RWPE2 (cell line): ENCODE measurements at regions not wholly inside any gene's neighbourhood (a gene's known extent, or its start where the extent isn't known, plus 50 kb on each side); places are given as distances from the start of the nearest gene placed in this dataset.

Source experiments
- ATAC-seq: fragments of 200-7000 bp; cut with Tn5 transposase; 3 replicates; pipeline ENCODE4 v1.9.1; 2021; ENCODE audit warnings: low read depth
- DNase-seq: peaks from one replicate; pipeline ENCODE4 v3.0.0-alpha.2; 2020; ENCODE audit warnings: low spot score
- H3K27ac ChIP-seq: fragments of 450-650 bp; 2 replicates; pipeline ENCODE4 v1.5.1; 2017; ENCODE audit warnings: mild to moderate bottlenecking; ENCODE audit not compliant: poor library complexity, severe bottlenecking
- H3K27me3 ChIP-seq: fragments of 250-450 bp; sonication (Bioruptor Pico); 2 replicates; pipeline ENCODE4 v1.5.1; 2021; ENCODE audit warnings: mild to moderate bottlenecking, moderate library complexity; ENCODE audit not compliant: insufficient read depth, poor library complexity, severe bottlenecking
- H3K36me3 ChIP-seq: fragments of 250-450 bp; sonication (Bioruptor Pico); 2 replicates; pipeline ENCODE4 v1.5.1; 2020; ENCODE audit warnings: low read depth, mild to moderate bottlenecking, moderate library complexity
- H3K4me1 ChIP-seq: fragments of 250-450 bp; sonication (Bioruptor Pico); 2 replicates; pipeline ENCODE4 v1.5.1; 2021; ENCODE audit warnings: mild to moderate bottlenecking, moderate library complexity; ENCODE audit not compliant: insufficient read depth, poor library complexity, severe bottlenecking
- H3K4me3 ChIP-seq: fragments of 250-450 bp; sonication (Bioruptor Pico); 2 replicates; pipeline ENCODE4 v1.5.1; 2021; ENCODE audit warnings: mild to moderate bottlenecking, moderate library complexity; ENCODE audit not compliant: severe bottlenecking
- H3K9me3 ChIP-seq: fragments of 250-450 bp; sonication (Bioruptor Pico); 2 replicates; pipeline ENCODE4 v1.5.1; 2021; ENCODE audit warnings: mild to moderate bottlenecking, moderate library complexity; ENCODE audit not compliant: severe bottlenecking
- TF ChIP-seq, protein P1 (sequence below): fragments of 450-650 bp; IDR thresholded peaks from one replicate; pipeline ENCODE4 v1.5.1; 2017; ENCODE audit warnings: mild to moderate bottlenecking, moderate library complexity; ENCODE audit not compliant: poor library complexity, severe bottlenecking

DNA sequence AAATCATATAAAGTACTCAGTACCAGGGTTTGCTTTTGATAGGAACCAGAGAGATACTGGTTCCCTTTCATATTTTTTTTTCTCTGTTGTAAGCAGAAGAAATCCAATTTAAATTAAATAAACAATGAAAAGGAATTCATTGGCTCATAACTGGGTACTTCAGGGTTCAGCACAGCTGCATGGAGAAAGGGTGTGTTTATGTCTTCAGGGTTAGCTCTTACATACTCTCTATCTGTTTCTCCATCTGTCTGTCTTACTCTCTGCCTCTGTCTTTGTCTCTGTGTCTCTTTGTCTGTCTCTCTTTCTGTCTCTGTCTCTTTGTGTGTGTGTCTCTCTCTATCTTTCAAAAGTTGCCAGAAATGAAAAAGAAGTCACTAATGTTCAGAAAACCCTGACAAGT, 345.9 kb downstream of the MSX2 start:
- no peak overlapping the region for H3K4me3 ChIP-seq
- DNase-seq (no peak), ATAC-seq (no peak)
- TF ChIP-seq, protein P1, sequence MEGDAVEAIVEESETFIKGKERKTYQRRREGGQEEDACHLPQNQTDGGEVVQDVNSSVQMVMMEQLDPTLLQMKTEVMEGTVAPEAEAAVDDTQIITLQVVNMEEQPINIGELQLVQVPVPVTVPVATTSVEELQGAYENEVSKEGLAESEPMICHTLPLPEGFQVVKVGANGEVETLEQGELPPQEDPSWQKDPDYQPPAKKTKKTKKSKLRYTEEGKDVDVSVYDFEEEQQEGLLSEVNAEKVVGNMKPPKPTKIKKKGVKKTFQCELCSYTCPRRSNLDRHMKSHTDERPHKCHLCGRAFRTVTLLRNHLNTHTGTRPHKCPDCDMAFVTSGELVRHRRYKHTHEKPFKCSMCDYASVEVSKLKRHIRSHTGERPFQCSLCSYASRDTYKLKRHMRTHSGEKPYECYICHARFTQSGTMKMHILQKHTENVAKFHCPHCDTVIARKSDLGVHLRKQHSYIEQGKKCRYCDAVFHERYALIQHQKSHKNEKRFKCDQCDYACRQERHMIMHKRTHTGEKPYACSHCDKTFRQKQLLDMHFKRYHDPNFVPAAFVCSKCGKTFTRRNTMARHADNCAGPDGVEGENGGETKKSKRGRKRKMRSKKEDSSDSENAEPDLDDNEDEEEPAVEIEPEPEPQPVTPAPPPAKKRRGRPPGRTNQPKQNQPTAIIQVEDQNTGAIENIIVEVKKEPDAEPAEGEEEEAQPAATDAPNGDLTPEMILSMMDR: no peak
- no peaks in the 10 kb centered on the region for H3K4me1 ChIP-seq
- no peak overlapping the region for H3K27ac ChIP-seq
- peaks cover 12% of the 10 kb centered on the region for H3K9me3 ChIP-seq
- peaks cover 4% of the 10 kb centered on the region for H3K27me3 ChIP-seq
- no peaks in the 10 kb centered on the region for H3K36me3 ChIP-seq

DNA sequence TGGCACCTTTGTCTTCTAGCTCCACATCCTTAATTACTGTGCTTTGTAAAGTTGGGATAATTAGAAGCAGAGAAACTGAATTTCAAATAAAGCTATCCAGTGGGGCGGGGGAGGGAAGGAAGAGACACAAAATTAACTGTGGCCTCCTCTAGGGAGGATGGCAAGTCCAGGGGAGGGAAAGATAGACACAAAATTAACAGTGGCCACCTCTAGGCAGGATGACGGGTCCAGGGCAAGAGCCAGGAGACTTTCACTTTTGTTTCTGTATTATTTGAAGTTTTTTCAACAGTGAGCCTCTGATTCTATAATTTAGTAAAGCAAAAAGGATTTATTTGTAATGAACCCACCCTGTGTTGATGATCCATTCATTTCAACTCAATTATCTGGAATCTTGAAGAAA, 335.9 kb downstream of the MSX2 start:
- DNase-seq: no peak
- Histone ChIP-seq H3K36me3 (no peaks in the 10 kb centered on the region), H3K27ac (no peak overlapping the region), H3K4me1 (no peaks in the 10 kb centered on the region), H3K9me3 (peaks cover 2% of the 10 kb centered on the region), H3K4me3 (no peak overlapping the region), H3K27me3 (no peaks in the 10 kb centered on the region)
- TF ChIP-seq, protein P1: no peak
- ATAC-seq: no peak

DNA sequence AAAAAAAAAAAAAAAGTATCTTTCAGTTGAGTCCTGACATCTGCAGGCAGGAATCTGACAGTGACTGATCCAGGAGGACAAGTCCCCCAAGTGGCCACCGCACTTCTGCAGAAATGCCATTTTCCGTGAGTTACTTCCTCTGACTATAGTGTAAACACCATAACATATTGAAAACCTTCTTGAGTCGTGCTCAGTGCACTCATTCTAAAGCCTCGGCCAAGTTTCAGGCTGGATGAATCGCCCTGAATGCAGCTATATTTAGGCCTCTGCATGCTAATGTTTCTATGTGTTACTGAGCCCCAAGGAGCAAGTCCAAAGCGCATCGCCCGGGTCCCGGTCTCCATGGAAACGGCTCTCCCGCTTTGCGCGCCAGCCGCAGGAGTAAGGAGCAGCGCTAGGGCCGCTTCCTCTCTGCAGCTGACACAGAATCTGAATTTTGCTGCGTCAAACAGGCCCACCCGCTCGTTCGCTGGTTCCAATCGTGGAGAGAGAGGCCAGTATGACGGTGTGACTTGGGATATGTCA, 335.4 kb downstream of the MSX2 start:
- Histone ChIP-seq H3K9me3 (peaks cover 2% of the 10 kb centered on the region), H3K27me3 (no peaks in the 10 kb centered on the region), H3K4me1 (no peaks in the 10 kb centered on the region), H3K36me3 (no peaks in the 10 kb centered on the region), H3K27ac (no peak overlapping the region), H3K4me3 (no peak overlapping the region)
- DNase-seq (no peak), ATAC-seq (no peak)
- TF ChIP-seq, protein P1: peak; percentile 13

DNA sequence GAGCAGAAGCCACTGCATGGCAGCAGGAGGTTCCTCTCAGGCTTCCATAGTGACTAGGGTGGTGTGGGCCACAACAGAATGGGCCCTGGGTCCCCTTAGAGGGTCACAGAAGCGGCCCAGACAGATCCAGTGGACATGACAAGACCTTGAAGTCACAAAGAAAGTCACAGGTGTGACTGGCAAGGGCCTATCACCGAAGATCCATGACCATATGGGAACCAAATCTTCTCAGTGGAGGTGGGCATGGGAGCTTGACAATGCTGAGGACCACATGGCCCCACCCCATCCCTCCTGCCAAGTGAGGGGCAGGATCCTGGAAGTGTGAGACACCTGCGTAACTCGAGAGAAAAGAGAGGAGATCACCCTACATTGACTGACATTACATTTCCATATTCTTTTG, 332.4 kb downstream of the MSX2 start:
- no peak overlapping the region for H3K4me3 ChIP-seq
- H3K9me3 ChIP-seq: peaks cover 2% of the 10 kb centered on the region
- H3K27ac ChIP-seq: no peak overlapping the region
- no peak for ATAC-seq
- TF ChIP-seq, protein P1: no peak
- no peak for DNase-seq
- H3K27me3 ChIP-seq: no peaks in the 10 kb centered on the region
- H3K4me1 ChIP-seq: no peaks in the 10 kb centered on the region
- H3K36me3 ChIP-seq: no peaks in the 10 kb centered on the region

DNA sequence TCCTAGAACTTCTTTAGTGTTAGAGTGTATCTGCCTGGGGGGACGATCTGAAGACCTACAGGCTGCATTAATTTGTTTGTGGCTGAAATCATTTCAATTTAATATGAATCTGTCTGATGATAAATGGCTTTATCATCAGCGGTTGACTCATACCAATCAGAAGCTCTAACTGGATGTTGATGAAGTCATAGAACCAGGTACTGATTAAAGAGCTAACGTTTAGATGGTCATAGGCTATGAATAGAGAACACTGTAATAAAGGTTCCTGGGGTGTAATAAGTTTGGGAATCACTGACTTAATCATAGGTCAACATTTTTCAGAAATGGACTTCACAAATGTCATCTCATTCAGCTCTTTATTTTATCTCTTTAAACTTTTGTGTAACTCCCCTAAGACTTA, 329.9 kb downstream of the MSX2 start:
- no peak overlapping the region for H3K27ac ChIP-seq
- ATAC-seq: 0 out of 3 replicates have a peak, but pooled peaks have one; percentile 40
- H3K4me3 ChIP-seq: no peak overlapping the region
- H3K9me3 ChIP-seq: peaks cover 6% of the 10 kb centered on the region
- TF ChIP-seq, protein P1: no peak
- H3K4me1 ChIP-seq: no peaks in the 10 kb centered on the region
- no peaks in the 10 kb centered on the region for H3K27me3 ChIP-seq
- H3K36me3 ChIP-seq: no peaks in the 10 kb centered on the region
- DNase-seq: no peak
